ENCODE measurements at regions not wholly inside any gene's neighbourhood (a gene's known extent, or its start where the extent isn't known, plus 50 kb on each side); places are given as distances from the start of the nearest gene placed in this dataset.

DNA sequence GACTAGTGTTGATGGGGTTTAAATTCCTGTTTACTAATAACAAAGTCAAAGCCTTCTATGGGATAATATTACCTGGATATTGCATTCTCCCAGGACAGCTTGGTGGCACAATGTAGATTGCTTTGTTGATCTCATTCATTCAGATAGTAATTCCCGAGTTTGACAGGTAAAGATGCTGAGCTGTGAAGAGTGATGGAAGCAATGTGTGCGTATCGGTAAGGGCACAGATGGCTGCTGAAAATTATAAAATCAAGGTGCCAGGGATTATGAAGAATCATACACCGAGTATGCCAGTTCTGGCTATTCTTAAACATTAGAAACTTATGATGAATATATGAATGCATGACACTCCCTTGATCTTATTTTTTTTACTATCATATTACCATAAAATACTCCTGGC is 100.6 kb upstream of the CNTNAP4 start:
- TF ChIP-seq, protein P1, sequence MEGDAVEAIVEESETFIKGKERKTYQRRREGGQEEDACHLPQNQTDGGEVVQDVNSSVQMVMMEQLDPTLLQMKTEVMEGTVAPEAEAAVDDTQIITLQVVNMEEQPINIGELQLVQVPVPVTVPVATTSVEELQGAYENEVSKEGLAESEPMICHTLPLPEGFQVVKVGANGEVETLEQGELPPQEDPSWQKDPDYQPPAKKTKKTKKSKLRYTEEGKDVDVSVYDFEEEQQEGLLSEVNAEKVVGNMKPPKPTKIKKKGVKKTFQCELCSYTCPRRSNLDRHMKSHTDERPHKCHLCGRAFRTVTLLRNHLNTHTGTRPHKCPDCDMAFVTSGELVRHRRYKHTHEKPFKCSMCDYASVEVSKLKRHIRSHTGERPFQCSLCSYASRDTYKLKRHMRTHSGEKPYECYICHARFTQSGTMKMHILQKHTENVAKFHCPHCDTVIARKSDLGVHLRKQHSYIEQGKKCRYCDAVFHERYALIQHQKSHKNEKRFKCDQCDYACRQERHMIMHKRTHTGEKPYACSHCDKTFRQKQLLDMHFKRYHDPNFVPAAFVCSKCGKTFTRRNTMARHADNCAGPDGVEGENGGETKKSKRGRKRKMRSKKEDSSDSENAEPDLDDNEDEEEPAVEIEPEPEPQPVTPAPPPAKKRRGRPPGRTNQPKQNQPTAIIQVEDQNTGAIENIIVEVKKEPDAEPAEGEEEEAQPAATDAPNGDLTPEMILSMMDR (IDR thresholded peaks at IDR 0.05) = no peak
- TF ChIP-seq POLR2A (IDR thresholded peaks at IDR 0.05) = no peak
